ENCODE measurements at regions not wholly inside any gene's neighbourhood (a gene's known extent, or its start where the extent isn't known, plus 50 kb on each side); places are given as distances from the start of the nearest gene placed in this dataset.

DNA sequence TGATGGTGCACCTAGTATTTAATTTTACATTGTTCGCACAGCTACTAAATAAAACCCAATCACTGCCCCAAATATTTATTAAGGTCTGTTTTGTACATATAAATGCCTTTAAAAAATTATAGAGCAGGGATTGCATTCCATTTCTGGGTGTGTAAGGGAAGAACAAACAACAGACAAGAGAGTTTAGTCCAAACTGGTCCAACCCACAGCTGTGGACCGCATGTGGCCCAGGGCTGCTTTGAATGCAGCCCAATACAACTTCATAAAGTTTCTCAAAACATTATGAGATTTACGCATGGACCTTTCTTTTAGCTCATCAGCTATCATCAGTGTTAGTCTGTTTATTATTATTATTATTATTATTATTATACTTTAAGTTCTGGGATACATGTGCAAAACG, 114.8 kb upstream of the LRATD1 start:
- Histone ChIP-seq H3K36me3 (no peaks in the 10 kb centered on the region), H3K27me3 (no peaks in the 10 kb centered on the region), H3K4me1 (no peaks in the 10 kb centered on the region), H3K9me3 (no peaks in the 10 kb centered on the region), H3K4me3 (no peak overlapping the region), H3K27ac (no peak overlapping the region)
- TF ChIP-seq, protein P1, sequence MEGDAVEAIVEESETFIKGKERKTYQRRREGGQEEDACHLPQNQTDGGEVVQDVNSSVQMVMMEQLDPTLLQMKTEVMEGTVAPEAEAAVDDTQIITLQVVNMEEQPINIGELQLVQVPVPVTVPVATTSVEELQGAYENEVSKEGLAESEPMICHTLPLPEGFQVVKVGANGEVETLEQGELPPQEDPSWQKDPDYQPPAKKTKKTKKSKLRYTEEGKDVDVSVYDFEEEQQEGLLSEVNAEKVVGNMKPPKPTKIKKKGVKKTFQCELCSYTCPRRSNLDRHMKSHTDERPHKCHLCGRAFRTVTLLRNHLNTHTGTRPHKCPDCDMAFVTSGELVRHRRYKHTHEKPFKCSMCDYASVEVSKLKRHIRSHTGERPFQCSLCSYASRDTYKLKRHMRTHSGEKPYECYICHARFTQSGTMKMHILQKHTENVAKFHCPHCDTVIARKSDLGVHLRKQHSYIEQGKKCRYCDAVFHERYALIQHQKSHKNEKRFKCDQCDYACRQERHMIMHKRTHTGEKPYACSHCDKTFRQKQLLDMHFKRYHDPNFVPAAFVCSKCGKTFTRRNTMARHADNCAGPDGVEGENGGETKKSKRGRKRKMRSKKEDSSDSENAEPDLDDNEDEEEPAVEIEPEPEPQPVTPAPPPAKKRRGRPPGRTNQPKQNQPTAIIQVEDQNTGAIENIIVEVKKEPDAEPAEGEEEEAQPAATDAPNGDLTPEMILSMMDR (IDR thresholded peaks at IDR 0.05) = no peak
- intact Hi-C loops (cut with DNase I; ENCODE audit: low total_unique reads) = no loop called here
- no peak for DNase-seq

DNA sequence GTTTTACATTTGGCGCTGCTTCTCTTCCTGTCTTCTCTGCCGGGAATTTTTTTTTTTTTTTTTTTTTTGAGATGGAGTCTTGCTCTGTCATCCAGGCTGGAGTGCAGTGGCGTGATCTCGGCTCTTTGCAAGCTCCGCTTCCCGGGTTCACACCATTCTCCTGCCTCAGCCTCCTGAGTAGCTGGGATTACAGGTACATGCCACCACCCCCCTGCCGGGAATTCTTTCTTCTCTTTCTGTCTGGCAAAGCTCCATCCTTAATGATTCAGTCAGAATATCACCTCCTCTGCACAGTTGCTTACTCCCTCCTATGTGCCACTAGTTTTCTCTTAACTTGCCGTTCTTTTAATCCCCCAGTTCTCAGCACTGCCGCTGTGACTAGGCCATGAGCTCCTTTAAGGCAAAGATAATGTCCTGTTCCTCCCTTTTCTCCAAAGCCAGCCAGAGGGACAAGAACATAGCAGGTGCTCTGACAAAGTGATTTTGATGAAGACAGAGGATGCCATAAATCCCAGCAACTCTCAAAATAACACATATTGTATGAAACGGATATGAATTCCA, 112.1 kb upstream of the LRATD1 start:
- H3K4me3 ChIP-seq = no peak overlapping the region
- H3K9me3 ChIP-seq = no peaks in the 10 kb centered on the region
- no peak for DNase-seq
- no peaks in the 10 kb centered on the region for H3K36me3 ChIP-seq
- TF ChIP-seq, protein P1 (IDR thresholded peaks at IDR 0.05) = no peak
- H3K4me1 ChIP-seq = no peaks in the 10 kb centered on the region
- H3K27me3 ChIP-seq = no peaks in the 10 kb centered on the region
- H3K27ac ChIP-seq = no peak overlapping the region
- intact Hi-C loops (cut with DNase I; ENCODE audit: low total_unique reads) = no loop called here

DNA sequence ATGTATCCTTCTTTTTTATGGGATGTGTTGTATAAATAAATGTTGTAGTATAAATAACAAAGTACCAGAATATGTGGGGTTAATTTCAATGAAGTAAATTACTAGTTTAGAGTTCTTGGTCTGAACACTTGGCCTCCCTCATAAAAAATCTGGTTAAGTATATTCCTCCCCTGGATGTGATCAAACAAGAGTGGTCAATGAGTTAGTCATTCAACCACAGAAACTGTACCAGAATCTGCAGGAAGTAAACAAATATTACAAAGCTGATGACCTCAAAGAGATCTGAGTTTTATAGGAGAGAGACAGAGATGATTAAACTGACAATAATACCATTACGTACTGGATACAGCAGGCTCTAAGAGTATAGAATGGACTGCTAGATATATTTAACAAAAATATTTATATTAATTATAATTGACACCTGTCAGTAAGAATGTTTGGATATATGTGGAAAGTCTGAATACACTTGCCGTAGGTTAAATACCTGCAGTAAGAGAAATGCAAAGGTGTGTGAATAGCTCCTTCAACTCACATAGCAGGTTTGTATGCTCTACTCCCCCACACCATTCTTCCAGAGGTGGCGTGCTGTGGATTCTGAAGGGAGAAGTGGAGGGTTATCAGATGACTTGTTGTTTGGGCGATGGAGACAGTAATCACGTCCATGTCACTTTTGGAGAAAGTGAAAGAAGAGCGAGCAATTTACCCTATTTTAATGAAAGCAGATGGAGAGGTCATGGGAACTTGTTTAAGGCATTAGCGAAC, 108.3 kb upstream of the LRATD1 start:
- no peak overlapping the region for H3K27ac ChIP-seq
- intact Hi-C loops (cut with DNase I; ENCODE audit: low total_unique reads) = no loop called here
- H3K4me3 ChIP-seq = no peak overlapping the region
- no peak for DNase-seq
- no peaks in the 10 kb centered on the region for H3K36me3 ChIP-seq
- TF ChIP-seq, protein P1 (IDR thresholded peaks at IDR 0.05) = no peak
- no peaks in the 10 kb centered on the region for H3K4me1 ChIP-seq
- no peaks in the 10 kb centered on the region for H3K9me3 ChIP-seq
- H3K27me3 ChIP-seq = no peaks in the 10 kb centered on the region

DNA sequence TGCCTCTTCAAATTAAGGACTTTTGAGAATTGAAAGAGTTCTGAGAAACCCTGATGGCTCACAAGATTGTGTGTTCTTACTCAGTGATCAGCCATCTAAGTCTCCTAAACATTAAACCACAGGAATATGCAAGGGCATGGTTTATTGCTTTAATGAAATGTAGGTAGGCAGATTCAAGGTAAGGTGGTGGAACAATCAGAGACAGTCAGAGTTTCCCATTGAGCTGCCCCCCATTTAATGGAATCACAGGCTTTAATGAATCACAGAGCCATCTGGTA, 107.8 kb upstream of the LRATD1 start:
- no peaks in the 10 kb centered on the region for H3K27me3 ChIP-seq
- intact Hi-C loops (cut with DNase I; ENCODE audit: low total_unique reads) = no loop called here
- no peaks in the 10 kb centered on the region for H3K36me3 ChIP-seq

DNA sequence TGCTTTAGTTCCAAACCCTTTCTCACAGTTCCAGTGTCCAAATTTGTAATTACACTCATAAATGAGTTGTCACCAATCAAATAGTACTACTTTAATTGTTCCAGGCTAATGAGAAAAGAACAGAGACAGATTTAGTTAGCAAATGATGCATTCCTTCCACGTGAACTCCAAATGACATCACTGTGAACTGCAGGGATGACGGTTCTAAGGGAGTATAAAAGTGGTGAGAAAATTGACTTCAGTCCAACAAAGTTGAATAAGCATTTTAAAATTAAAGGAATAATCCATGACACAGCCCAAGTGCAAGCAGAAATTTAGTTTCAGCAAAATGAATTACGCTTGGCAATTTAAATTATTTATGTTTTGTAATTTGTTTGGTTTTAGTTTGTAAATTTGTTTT, 102.0 kb upstream of the LRATD1 start:
- intact Hi-C loops (cut with DNase I; ENCODE audit: low total_unique reads) = no loop called here

More for the DNA sequence above, 107.8 kb upstream of the LRATD1 start:
- no peak for DNase-seq
- no peaks in the 10 kb centered on the region for H3K9me3 ChIP-seq
- H3K4me1 ChIP-seq = no peaks in the 10 kb centered on the region
- no peak overlapping the region for H3K4me3 ChIP-seq
- TF ChIP-seq, protein P1 (IDR thresholded peaks at IDR 0.05) = no peak
- H3K27ac ChIP-seq = no peak overlapping the region

More for the DNA sequence above, 102.0 kb upstream of the LRATD1 start:
- H3K4me3 ChIP-seq = no peak overlapping the region
- no peaks in the 10 kb centered on the region for H3K36me3 ChIP-seq
- no peaks in the 10 kb centered on the region for H3K9me3 ChIP-seq
- TF ChIP-seq, protein P1 (IDR thresholded peaks at IDR 0.05) = no peak
- no peak overlapping the region for H3K27ac ChIP-seq
- H3K27me3 ChIP-seq = no peaks in the 10 kb centered on the region
- H3K4me1 ChIP-seq = no peaks in the 10 kb centered on the region
- DNase-seq = no peak

All from tibial artery (tissue), 4 donors.